SK-N-DZ (cell line): ENCODE measurements at regions not wholly inside any gene's neighbourhood (a gene's known extent, or its start where the extent isn't known, plus 50 kb on each side); places are given as distances from the start of the nearest gene placed in this dataset.
A peak's percentile ranks its signal among the peaks of the same experiment; 100 is the strongest.

Source experiments
- DNase-seq: peaks from one replicate; pipeline ENCODE4 v3.0.0-alpha.2; 2015; ENCODE audit warnings: low spot score

DNA sequence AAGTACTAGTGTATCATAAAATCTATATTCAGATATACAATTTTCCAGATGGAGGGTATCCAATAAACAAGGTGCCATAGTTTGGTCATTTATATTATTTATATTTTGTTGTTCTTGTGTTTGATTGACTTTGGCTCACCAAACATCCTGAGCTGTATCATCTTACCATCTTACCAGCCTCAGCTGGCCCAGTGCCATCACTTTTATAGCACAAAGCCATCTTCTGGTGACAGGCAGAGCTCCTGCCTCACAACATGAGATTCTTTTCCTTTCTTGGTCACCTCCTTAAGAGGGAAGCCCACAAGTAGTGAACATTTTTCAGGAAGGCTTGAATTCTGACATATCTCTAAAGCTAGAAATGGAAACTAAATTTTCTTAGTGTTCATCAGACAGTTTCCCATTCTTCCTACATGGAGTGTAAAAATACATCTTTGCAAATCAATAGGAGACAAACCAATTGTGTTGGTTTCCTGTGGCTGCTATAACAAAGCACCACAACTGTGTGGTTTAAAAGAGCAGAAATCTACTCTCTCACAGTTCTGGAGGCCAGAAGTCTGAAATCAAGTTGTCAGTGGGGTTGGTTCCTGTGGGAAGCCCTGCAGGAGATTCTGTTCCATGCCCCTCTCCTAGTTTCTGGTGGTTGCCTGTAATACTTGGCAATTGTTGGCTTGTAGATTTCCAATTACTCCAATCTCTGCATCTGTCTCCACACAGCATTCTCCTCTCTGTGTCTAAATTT, 341.8 kb downstream of the MAN2A1 start:
- no peak for DNase-seq

DNA sequence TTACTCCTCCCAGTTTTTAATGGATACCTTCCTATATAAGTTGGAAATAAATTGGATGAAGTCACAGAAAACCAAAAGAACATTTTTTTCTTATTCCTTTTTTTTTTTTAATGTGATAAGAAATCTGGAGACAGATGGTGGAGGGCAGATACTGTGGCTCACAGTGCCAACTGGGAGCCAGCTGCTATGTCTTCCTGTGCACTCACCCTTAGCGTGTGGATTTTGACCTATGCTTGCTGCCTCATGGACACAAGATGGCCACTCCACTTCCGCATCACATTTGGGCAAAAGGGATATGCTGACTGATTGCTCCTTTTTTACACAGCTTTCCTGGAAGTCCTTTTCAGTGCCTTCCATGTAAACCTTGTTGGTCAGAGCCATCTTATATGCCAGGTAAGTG, 342.6 kb downstream of the MAN2A1 start:
- peak; percentile 20 for DNase-seq

DNA sequence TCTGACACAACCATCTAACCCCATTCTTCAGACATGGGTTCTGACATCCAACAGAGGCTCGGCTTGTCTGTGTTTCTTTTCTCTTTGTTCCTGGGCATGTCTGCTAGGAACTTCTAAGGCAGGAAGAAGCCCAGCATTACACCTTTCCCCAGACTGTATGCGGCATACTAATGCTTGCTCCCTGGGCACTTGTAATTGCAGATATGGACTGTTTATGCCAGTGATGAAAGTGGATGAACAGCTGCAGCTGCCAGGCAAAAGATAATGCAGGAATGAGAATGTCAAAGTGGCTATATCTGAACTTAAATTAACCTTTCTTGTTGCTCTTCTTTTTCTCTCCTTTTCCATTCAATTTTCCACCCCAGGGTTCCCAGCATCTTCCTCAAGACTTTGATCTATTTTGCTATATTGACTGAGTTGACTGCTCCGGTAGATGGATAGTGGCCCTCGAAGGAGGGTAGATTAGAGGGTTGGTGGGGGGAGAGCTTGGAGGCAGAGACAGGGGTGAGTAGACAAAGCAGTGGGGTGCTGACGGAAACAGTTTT, 344.4 kb downstream of the MAN2A1 start:
- DNase-seq: no peak

DNA sequence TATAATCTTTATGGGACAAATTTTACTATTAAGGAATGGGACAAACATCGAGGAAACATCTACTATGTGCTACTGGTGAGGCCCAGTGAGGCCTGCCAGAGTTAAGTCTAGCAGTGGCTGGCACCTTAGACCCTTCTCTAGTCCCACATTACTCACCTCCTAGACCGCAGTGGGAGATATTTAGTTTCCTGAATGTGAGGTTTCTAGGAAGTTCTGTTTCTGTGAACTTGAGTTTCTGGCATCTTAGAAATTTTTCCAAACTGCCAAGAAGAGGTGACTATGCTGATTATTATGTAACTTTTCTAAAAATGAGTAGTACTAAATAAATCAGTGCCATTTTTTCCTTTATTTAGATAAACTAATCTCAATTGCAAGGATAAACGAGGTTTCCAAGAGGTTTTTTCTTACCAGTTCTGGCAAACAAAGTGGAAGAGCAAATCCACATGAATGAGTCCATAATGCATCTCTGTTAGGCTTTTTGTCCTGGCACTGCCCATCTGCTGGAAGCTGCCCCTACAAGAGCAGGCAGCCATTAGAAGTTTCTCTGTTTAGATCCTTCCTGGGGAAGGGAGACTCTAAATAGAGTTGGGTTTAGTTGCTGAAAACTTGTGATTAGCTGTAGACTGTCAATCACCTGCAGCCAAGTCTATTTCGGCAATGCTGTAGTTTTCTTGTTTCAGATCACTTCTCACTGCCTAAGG, 348.7 kb downstream of the MAN2A1 start:
- DNase-seq: no peak

DNA sequence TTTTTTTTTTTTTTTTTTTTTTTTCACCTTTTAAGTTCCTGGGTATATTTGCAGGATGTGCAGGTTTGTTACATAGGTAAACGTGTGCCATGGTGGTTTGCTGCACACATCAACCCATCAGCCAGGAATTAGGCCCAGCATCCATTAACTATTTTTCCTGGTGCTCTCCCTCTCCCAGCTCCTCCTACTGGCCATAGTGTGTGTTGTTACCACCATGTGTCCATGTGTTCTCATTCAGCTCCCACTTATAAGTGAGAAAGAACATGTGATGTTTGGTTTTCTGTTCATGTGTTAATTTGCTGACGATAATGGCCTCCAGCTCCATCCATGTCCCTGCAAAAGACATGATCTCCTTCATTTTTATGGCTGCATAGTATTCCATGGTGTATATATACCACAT, 350.5 kb downstream of the MAN2A1 start:
- DNase-seq: no peak

DNA sequence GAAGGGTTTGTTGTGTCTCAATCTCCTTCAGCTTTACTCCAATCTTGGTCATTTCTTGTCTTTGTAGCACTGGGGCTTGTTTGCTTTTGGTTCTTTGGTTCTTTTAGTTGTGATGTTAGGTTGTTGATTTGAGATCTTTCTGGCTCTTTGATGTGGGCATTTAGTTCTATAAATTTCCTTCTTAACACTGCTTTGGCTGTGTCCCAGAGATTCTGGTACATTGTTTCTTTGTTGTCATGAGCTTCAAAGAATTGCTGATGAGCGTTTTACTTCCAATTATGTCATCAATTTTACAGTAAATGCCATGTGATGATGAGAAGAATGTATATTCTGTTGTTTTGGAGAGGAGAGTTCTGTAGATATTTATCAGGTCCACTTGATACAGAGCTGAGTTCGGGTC, 353.3 kb downstream of the MAN2A1 start:
- DNase-seq: no peak

DNA sequence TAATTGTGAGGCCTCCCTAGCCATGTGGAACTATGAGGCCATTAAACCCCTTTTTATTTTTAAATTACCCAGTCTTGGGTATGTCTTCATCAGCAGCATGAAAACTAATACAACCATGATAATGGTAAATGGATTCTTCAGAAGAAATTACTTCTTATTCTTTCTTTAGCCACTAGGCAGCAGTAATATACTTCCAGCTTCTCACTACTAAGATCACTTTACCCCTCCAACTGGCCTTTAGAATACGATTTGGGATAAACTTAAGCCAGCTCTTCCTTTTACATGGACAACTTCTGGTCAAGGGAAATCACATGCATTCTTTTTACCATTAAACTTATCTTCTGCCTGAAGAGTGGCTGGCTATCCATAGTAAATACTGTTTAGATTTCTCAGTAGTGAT, 355.4 kb downstream of the MAN2A1 start:
- DNase-seq: no peak

DNA sequence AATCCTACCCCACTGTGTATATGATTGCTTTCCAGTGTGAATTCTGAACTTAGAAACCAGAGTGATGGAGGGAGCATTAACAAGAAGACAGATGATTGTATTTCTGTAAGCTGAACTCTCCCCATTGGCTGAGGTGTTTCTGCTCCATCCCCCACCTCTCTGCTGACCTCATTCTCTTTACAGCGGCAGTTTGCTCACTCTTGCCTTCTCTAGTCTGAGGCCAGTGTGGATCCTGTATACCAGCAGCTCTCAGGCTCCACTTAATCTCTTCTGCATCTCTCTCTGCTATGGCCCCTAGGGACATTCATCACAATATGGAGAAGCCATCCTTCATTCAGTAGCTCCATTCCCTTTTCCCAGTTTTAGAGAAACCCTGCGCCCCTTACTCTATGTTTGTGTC, 358.8 kb downstream of the MAN2A1 start:
- peak; percentile 56 for DNase-seq

DNA sequence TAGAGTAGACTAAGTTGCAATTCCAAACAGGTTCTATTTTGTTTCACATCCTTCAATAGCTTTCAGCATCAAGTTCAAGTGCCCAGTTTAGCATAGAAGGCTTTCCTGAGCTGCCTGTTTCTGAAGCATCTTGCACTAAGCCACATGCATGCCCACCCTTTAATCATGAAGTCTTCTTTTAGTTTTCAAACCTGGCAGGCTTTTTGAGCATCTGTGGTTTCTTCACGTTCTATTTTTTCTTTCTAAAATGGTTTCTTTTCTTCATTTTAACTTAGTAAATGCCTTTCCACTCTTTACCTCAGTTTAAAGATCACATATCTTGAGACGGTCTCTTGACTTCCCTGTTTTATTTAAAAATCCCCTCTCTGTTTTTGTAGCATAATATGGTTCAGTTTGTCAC, 360.1 kb downstream of the MAN2A1 start:
- DNase-seq: no peak

DNA sequence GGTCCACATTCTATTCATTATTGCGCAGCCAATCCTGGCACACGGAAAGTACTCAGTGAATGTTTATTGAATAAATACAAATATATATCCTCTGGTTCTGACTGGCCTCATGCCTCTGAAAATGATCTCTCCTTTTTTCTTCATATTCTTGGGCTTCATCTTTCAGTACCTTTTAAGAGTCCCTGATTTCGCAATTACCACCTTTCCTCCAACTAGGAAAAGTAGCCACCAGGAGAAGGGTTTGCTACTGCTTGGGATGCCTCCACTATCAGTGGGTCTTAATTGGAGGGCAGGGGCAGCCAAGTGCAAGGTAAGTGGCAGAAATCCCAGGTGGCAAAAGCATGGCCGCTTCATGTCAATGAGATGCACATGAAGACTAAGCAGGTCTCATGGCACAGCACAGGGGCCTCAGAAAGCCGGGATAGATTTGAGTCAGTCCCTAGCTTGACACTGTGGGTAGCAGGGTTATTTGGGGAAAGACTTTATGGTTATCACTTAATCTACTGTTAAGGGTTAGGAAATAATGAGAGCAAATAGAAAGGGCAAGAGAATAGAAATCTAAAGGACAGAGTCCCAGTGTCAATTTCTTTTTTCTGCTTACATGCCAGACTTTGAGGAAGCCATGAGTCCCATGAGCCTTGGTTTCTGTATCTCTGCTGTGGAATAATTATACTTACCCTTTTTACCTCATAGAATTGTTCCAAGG, 361.1 kb downstream of the MAN2A1 start:
- no peak for DNase-seq

DNA sequence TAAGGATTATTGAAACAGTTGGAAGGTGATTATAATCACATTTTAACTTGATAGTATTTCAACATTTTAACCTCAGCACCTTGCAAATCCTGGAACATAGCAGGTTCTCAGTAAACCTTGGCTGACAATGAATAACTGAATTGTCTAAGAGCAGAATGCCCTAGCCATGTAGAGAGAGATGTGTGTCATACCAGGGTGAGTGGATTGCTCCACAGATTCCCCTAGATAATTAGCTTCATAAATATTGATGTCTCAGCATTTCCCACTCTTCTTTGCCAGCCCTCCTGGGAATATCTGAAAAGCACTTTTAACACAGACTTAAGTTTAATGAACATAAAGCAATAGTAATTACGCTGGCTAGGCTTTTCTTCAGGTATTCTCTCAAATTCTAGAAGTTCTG, 363.5 kb downstream of the MAN2A1 start:
- DNase-seq: no peak

DNA sequence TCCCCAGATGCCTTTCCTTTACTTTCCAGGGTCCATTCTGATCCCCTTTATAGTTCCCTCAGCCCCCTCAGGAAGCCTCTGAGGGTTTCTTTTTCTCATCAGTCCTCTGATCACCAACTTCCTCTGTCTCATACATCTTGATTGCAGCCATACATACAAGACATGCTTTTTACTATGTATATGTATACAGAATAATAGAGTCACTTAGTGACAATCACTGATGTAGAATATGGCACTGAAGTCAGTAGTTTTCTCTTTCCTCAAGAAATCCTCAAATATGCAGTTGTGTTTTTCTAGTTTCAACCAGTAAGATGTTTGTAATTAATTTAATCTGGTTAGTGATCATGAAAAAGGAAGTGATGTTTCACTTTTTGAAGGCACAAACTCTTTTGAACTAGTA, 364.1 kb downstream of the MAN2A1 start:
- no peak for DNase-seq

DNA sequence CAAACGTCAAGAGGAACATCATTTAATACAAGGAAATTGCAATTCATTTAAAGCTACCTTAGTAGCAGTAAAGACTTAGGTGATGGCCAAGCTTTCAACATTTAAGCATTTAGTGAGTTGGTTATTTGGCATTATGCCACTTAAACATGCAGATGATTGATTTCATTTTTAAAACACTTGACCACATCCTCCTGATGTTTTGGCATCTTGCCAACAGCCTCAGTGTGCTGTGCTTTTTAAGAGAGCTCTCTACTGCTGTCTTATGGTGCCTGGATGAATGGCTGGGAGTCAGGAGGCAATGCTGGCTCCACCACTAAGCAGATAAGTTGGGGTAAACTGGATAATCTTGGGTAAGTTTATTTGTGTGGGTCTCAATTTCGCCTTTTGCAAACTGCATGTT, 364.5 kb downstream of the MAN2A1 start:
- DNase-seq: peak; percentile 25

DNA sequence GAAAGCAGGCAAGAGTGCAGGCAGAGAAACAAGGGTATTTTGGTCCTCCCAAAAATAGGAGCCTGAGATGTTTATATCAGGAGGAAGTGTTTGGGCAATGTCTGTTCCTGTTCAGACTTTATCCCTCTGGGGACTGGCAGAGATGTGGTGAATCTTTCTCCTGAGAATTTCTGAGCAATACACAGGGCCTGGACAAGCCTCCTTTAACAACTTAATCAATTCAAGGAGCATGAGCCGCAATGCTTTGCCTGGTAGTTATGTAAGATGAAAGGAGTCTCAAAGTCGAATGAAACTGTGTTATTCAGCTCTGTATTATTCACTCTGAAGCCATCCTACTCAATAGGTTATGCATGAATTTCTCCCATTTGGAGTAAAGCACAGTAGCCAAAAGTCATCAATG, 365.6 kb downstream of the MAN2A1 start:
- no peak for DNase-seq

DNA sequence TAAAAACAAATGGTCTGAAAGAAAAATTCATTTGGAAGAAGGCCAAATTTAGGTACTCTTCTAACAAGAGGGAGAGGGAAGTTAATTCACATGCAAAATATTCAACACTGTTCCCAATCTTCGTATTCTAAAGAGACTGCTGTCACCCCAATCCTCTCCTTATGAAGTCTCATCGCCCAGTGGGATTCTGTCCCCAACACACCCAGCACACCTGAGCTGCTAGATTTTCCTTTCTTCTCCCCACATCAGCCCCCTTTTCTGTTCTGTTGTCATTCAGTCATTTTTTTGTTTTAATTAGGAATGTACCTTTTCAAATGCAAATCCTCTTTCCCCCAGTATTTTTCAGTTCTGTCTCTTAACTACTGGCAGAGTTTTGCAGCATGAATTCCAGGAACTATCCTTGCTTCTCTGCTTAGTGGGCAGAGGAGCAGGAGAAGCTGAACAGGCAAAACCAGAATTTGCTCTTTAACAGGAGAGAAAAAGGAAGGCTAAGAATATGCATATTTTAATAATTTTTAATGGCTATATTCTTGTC, 366.9 kb downstream of the MAN2A1 start:
- DNase-seq: no peak

DNA sequence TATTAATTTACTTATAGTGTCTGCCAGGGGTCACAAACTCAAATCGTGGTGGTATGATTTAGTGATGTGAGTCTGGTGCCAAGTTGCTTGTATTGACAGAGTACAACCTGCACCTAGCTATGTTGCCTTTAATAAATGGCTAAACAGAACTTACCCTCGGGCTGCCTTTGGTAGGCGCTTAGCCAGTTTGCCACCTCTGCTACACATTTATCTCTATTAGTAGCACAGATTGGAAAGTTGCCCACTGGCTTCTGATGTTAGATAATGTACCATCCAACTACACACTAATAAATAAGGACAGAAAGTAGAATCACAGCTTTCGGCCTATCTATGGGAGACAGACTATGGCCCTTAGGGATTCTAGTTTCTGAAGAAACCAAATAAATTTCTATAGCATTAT, 368.4 kb downstream of the MAN2A1 start:
- no peak for DNase-seq

DNA sequence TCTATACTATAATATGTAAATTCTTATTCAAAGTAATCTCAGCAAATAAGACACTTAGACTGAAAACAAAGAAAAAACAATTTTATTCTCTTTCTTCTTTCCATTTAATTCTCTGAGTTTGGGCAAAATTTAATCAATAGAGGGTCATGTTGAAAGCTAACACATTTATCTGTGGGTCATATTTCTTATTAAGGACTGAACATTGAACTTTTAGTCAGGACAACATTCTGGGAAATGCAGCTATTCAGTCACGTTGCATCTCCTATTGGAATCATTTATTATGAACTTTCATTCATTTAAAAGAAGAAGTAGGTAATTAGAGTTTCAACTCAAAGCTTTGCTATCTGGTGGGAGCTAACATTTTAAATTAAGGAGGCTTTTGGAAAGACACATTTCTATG, 372.5 kb downstream of the MAN2A1 start:
- DNase-seq: no peak

DNA sequence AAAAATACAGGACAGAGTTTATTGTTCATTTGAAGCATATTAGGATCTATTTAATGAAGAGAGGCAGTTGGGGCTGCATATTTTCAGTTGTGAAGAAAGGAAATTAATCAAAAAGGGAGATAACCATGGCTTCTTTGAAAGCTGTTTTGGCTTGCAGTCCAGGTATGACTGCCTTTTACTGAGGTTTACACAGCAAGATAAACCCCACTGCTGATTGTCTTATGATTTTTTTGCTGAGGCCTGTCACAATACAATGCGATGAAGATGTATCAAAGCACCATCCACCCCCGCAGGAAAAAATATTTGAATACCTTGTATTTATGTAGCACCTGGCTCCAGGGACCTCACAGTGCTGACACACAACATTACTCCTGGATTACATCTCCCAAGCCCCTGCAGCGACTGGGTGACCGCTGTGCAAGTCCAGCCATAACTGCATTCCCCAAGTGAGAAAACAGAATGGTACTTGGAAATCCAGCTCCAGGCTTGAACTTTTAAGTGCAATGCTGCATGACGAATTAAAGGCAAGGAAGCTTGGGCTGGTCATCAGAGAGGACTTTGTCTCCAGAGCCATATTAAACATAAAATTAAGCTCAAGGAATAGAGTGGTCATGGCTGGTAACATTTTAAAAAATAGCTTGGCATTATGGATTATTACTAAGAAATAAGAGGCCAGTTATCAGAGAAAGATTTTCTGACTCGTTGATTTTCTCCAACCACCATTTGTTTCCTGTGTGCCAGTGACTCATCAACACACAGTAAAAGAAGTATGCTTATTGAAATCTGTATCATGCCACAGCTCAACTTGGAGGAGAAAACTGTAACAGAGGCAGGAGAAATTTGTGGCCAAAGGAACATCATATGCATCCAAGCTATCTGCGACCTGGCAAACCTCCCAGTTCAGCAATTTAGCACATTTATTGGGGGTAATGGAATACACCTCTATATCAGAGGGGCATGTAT, 374.2 kb downstream of the MAN2A1 start:
- DNase-seq: no peak

DNA sequence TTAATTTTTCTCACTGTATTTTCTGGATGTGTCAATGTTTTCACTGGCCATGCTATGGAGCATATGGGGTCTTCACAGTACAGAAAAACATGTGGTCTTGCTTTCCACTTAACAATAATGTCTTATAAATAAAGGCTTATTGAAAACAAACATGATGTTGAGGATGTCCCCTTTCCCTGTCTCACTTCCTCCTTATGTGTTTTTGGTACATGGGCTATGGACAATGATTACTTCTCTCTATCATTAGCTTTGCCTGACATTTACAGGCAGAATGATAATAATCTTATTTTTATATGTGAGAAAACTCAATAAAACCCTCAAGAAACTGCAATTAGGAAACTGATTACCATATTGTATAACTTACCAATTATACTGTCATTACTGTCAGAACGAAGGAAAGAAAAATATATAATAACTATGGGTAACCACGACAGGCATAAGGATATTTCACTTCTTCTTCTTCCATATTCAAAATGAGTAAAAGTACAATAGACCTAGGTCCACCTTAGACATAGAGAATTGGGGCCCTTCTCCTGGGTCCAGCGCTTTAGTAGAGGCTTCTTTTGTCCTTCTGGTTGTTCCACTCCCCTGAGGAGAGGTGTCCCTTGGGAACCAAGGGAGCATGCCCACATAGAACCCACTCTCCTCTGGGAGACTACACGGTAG, 375.0 kb downstream of the MAN2A1 start:
- no peak for DNase-seq

DNA sequence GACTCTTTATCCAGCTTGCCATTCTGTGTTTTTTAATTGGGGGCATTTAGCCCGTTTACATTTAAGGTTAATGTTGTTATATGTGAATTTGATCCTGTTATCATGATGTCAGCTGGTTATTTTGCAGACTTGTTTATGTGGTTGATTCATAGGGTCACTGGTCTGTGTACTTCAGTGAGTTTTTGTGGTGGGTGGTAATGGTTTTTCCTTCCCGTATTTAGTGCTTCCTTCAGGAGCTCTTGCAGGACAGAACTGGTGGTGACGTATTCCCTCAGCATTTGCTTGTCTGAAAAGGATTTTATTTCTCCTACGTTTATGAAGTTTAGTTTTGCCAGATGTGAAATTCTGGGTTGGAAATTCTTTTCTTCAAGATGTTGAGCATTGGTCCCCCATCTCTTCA, 381.1 kb downstream of the MAN2A1 start:
- no peak for DNase-seq

DNA sequence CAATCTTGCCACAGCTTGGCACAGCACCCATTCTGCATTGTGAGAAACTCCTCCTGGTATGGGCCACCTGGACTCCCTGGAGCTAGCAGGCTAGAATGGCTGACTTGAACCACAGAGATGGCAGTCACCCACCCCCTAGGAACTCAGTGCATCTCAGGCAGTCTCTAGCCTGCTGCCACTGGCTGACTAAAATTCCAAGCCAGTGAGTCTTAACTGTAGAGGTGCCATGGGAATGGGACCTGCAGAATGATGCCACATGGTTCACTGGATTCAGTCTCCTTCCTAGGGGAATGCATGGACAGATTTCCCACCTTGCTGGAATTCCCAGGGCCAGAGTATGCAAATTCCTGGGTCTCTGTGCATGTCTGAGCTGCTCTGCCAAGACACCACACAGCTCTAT, 382.9 kb downstream of the MAN2A1 start:
- DNase-seq: no peak
